Testis (tissue), 2 donors: ENCODE measurements at regions not wholly inside any gene's neighbourhood (a gene's known extent, or its start where the extent isn't known, plus 50 kb on each side); places are given as distances from the start of the nearest gene placed in this dataset.

Source experiments
- DNase-seq: peaks from one replicate; pipeline ENCODE4 v3.0.0-alpha.2; 2019
- H3K27ac ChIP-seq, 2 donors: fragments of 200-600 bp; sonication (generic); one replicate each; pipeline ENCODE4 v1.5.1; 2019
- H3K27me3 ChIP-seq: fragments of 200-600 bp; sonication (generic); one replicate; pipeline ENCODE4 v1.5.1; 2019
- H3K36me3 ChIP-seq: fragments of 200-600 bp; sonication (generic); one replicate; pipeline ENCODE4 v1.5.1; 2017; ENCODE audit warnings: low read depth; ENCODE audit errors: missing control alignments
- H3K4me1 ChIP-seq: fragments of 200-600 bp; sonication (generic); one replicate; pipeline ENCODE4 v1.5.1; 2019
- H3K4me3 ChIP-seq, 2 donors: fragments of 200-600 bp; sonication (generic); one replicate each; pipeline ENCODE4 v1.5.1; 2017 to 2019
- H3K9me3 ChIP-seq: fragments of 200-600 bp; sonication (generic); one replicate; pipeline ENCODE4 v1.5.1; 2017
- CTCF ChIP-seq, 3 experiments: fragments of 450-650 bp in 2 of 3; fragments of 200-600 bp in 1 of 3; sonication (generic) in 1 of 3; IDR thresholded peaks; one replicate each; pipeline ENCODE4 v1.5.1; 2016 to 2019; ENCODE audit warnings: antibody characterized with exemption in 3 of 3, mild to moderate bottlenecking in 2 of 3, moderate library complexity in 1 of 3
- POLR2A ChIP-seq: fragments of 450-650 bp; IDR thresholded peaks from one replicate; pipeline ENCODE4 v1.6.1; 2017; ENCODE audit warnings: antibody characterized with exemption, mild to moderate bottlenecking, moderate library complexity
- WGBS, 2 donors: methylation state at CpG; one replicate each; pipeline ENCODE4 v1.1.5; 2018; 5-methylcytosine and 5-hydroxymethylcytosine counted together
- intact Hi-C: fragments of 100-400 bp; cut with DNase I; formaldehyde crosslinking; loops from one replicate; pipeline ENCODE4 v1.15.1; 2023; ENCODE audit warnings: low total_unique reads

- Histone ChIP-seq H3K27me3 (no peaks in the 10 kb centered on the region), H3K4me3 (no peak overlapping the region), H3K36me3 (no peaks in the 10 kb centered on the region), H3K4me1 (peaks cover 22% of the 10 kb centered on the region), H3K27ac (no peak overlapping the region), H3K9me3 (no peaks in the 10 kb centered on the region)
- WGBS, 2 donors, result 94 to 100% methylated on average over 1 of the region's 1 CpG
- TF ChIP-seq CTCF (IDR thresholded peaks at IDR 0.05), result no peak
- TF ChIP-seq POLR2A, result no peak
- intact Hi-C loops, result loop anchor here (10.0 kb wide), 2 partner anchors 52 to 362 kb away; partner anchors contain the start of gene WSB1
- no peak for DNase-seq
Measured at GRCh38 chr17:27242951-27243350, 51.0 kb upstream of the WSB1 start.

GRCh38 chr17:27244011-27244410 lies 49.9 kb upstream of the WSB1 start:
- TF ChIP-seq CTCF (IDR thresholded peaks at IDR 0.05), result no peak
- TF ChIP-seq POLR2A, result no peak
- Histone ChIP-seq H3K9me3 (no peaks in the 10 kb centered on the region), H3K4me1 (peaks cover 22% of the 10 kb centered on the region), H3K27ac (peak overlapping the region in 1 of 2 donors; percentile 75), H3K27me3 (no peaks in the 10 kb centered on the region), H3K36me3 (no peaks in the 10 kb centered on the region), H3K4me3 (no peak overlapping the region)
- no peak for DNase-seq
- 85 to 95% methylated on average over 7 of the region's 7 CpGs for WGBS, 2 donors
- intact Hi-C loops, result loop anchor here (1.0 to 10.0 kb wide), 3 partner anchors 51 to 361 kb away; partner anchors contain the start of gene WSB1
